ENCODE measurements at regions not wholly inside any gene's neighbourhood (a gene's known extent, or its start where the extent isn't known, plus 50 kb on each side); places are given as distances from the start of the nearest gene placed in this dataset.

GRCh38 chr6:4346659-4347333 is 211.4 kb upstream of the ECI2 start:
- TF ChIP-seq CSRNP3 (CRISPR knock-in tag; IDR thresholded peaks at IDR 0.05) (no peak), CREB5 (CRISPR knock-in tag; IDR thresholded peaks at IDR 0.05; ENCODE audit: low read depth) (no peak), POU6F1 (CRISPR knock-in tag; IDR thresholded peaks at IDR 0.05; ENCODE audit: borderline replicate concordance, low read depth) (no peak), CSDC2 (CRISPR knock-in tag; IDR thresholded peaks at IDR 0.05) (no peak), PPARA (CRISPR knock-in tag; IDR thresholded peaks at IDR 0.05; ENCODE audit: borderline replicate concordance) (no peak), OSR1 (CRISPR knock-in tag; IDR thresholded peaks at IDR 0.05) (no peak), BACH2 (CRISPR knock-in tag; IDR thresholded peaks at IDR 0.05; ENCODE audit: borderline replicate concordance) (no peak), ESRRG (CRISPR knock-in tag; IDR thresholded peaks at IDR 0.05) (no peak)

Measured in SK-N-SH treated with all-trans-retinoic acid at 6 μM for 48 hours (cell line).